OCI-LY1 (cell line): ENCODE measurements at regions not wholly inside any gene's neighbourhood (a gene's known extent, or its start where the extent isn't known, plus 50 kb on each side); places are given as distances from the start of the nearest gene placed in this dataset.

Experiments used
- H2AFZ ChIP-seq: fragments of 200-600 bp; sonication (generic), shearing (Covaris generic); 2 replicates; pipeline ENCODE4 v1.6.0; 2014; ENCODE audit warnings: antibody characterized with exemption, mild to moderate bottlenecking, low read length
- H3F3A ChIP-seq: fragments of 200-600 bp; sonication (generic), shearing (Covaris generic); 2 replicates; pipeline ENCODE4 v1.6.0; 2014; ENCODE audit warnings: mild to moderate bottlenecking, antibody characterized with exemption, low read length, moderate library complexity; ENCODE audit not compliant: insufficient read depth
- H3K27ac ChIP-seq: fragments of 200-600 bp; sonication (generic); 2 replicates; pipeline ENCODE4 v1.5.1; 2014; ENCODE audit warnings: low read length, mixed run types, mild to moderate bottlenecking, low read depth; ENCODE audit not compliant: poor library complexity, severe bottlenecking
- H3K27me3 ChIP-seq: fragments of 200-600 bp; sonication (generic); 2 replicates; pipeline ENCODE4 v1.6.0; 2014; ENCODE audit warnings: antibody characterized with exemption, mild to moderate bottlenecking, low read length, moderate library complexity; ENCODE audit not compliant: insufficient read depth
- H3K36me3 ChIP-seq: fragments of 200-600 bp; sonication (generic); 2 replicates; pipeline ENCODE4 v1.6.1; 2014; ENCODE audit warnings: mild to moderate bottlenecking, antibody characterized with exemption, low read length, moderate library complexity, mixed read lengths; ENCODE audit not compliant: insufficient read depth
- H3K4me1 ChIP-seq: fragments of 200-600 bp; sonication (generic); 2 replicates; pipeline ENCODE4 v1.5.1; 2014; ENCODE audit warnings: mild to moderate bottlenecking, low read length, moderate library complexity; ENCODE audit not compliant: insufficient read depth, severe bottlenecking
- H3K4me2 ChIP-seq: fragments of 200-600 bp; sonication (generic), shearing (Covaris generic); 2 replicates; pipeline ENCODE4 v1.6.1; 2014; ENCODE audit warnings: low read length
- H3K4me3 ChIP-seq: fragments of 200-600 bp; sonication (generic); 2 replicates; pipeline ENCODE4 v1.5.1; 2014; ENCODE audit warnings: low read length, low read depth, mild to moderate bottlenecking, mixed read lengths; ENCODE audit not compliant: poor library complexity, severe bottlenecking
- H3K79me2 ChIP-seq: fragments of 200-600 bp; shearing (Covaris generic); 2 replicates; pipeline ENCODE4 v1.6.1; 2016; ENCODE audit warnings: mixed run types, low read length, mixed read lengths; ENCODE audit not compliant: insufficient read depth
- H3K9ac ChIP-seq: fragments of 200-600 bp; sonication (generic), shearing (Covaris generic); 2 replicates; pipeline ENCODE4 v1.6.1; 2014; ENCODE audit warnings: mild to moderate bottlenecking, low read length, mixed read lengths
- H3K9me2 ChIP-seq: fragments of 200-600 bp; sonication (generic), shearing (Covaris generic); 2 replicates; pipeline ENCODE4 v1.6.1; 2014; ENCODE audit warnings: low read depth, mild to moderate bottlenecking, low read length, mixed read lengths
- H3K9me3 ChIP-seq: fragments of 200-600 bp; shearing (Covaris generic); 2 replicates; pipeline ENCODE4 v1.6.1; 2014; ENCODE audit warnings: low read length, mixed read lengths
- H4K20me1 ChIP-seq: fragments of 200-600 bp; sonication (generic), shearing (Covaris generic); 2 replicates; pipeline ENCODE4 v1.6.0; 2016; ENCODE audit warnings: mild to moderate bottlenecking, low read length; ENCODE audit not compliant: insufficient read depth
- EZH2 ChIP-seq: fragments of 200-600 bp; sonication (generic), shearing (Covaris generic); IDR thresholded peaks from 2 replicates; pipeline ENCODE4 v1.8.0; 2017; ENCODE audit warnings: borderline replicate concordance, mixed run types, mild to moderate bottlenecking, antibody characterized with exemption, low read length, moderate library complexity, mixed read lengths
- TF ChIP-seq, protein P1 (sequence below): fragments of 200-600 bp; sonication (generic), shearing (Covaris generic); IDR thresholded peaks from 2 replicates; pipeline ENCODE4 v1.5.1; 2017; ENCODE audit warnings: mild to moderate bottlenecking, antibody characterized with exemption, low read length, moderate library complexity, mixed read lengths

DNA sequence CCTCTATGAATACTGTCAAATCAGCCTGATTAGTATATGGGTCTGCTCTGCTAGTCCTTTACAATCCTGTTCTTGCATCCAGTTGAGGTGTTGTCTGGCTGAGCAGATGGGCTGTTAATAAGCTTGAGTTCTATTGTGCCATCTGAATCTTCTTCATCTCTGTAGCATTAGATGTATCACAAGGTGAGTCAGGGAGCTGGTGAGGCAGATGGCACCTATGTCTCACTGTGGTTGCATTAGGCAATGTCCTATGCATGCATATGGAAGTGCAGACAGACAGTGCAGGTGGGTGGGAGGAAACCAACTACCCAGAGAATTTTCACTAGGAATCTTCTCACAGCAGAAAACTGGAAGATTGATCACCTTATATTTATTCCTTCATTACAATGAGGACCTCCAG lies 165.7 kb upstream of the STXBP6 start:
- no peaks in the 10 kb centered on the region for H3K9me3 ChIP-seq
- no peaks in the 10 kb centered on the region for H3K79me2 ChIP-seq
- TF ChIP-seq EZH2 = no peak
- TF ChIP-seq, protein P1, sequence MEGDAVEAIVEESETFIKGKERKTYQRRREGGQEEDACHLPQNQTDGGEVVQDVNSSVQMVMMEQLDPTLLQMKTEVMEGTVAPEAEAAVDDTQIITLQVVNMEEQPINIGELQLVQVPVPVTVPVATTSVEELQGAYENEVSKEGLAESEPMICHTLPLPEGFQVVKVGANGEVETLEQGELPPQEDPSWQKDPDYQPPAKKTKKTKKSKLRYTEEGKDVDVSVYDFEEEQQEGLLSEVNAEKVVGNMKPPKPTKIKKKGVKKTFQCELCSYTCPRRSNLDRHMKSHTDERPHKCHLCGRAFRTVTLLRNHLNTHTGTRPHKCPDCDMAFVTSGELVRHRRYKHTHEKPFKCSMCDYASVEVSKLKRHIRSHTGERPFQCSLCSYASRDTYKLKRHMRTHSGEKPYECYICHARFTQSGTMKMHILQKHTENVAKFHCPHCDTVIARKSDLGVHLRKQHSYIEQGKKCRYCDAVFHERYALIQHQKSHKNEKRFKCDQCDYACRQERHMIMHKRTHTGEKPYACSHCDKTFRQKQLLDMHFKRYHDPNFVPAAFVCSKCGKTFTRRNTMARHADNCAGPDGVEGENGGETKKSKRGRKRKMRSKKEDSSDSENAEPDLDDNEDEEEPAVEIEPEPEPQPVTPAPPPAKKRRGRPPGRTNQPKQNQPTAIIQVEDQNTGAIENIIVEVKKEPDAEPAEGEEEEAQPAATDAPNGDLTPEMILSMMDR = no peak

GRCh38 chr14:25197885-25198284 lies 147.9 kb upstream of the STXBP6 start:
- no peaks in the 10 kb centered on the region for H3F3A ChIP-seq
- TF ChIP-seq, protein P1 = no peak
- no peak for TF ChIP-seq EZH2
- H3K4me3 ChIP-seq = no peak overlapping the region
- no peak overlapping the region for H3K27ac ChIP-seq
- H3K27me3 ChIP-seq = no peaks in the 10 kb centered on the region
- no peaks in the 10 kb centered on the region for H3K4me1 ChIP-seq
- no peaks in the 10 kb centered on the region for H3K9me2 ChIP-seq
- no peaks in the 10 kb centered on the region for H4K20me1 ChIP-seq
- H3K9me3 ChIP-seq = no peaks in the 10 kb centered on the region
- no peak overlapping the region for H3K4me2 ChIP-seq
- no peaks in the 10 kb centered on the region for H3K79me2 ChIP-seq
- no peaks in the 10 kb centered on the region for H3K36me3 ChIP-seq
- no peak overlapping the region for H2AFZ ChIP-seq
- no peak overlapping the region for H3K9ac ChIP-seq

More for the DNA sequence above, 165.7 kb upstream of the STXBP6 start:
- Histone ChIP-seq H3K9ac (no peak overlapping the region), H3K4me2 (no peak overlapping the region), H3K4me1 (no peaks in the 10 kb centered on the region), H4K20me1 (no peaks in the 10 kb centered on the region), H3K27me3 (no peaks in the 10 kb centered on the region), H3K9me2 (no peaks in the 10 kb centered on the region), H3K4me3 (no peak overlapping the region), H3K36me3 (no peaks in the 10 kb centered on the region), H3F3A (no peaks in the 10 kb centered on the region), H3K27ac (no peak overlapping the region), H2AFZ (no peak overlapping the region)

GRCh38 chr14:25180221-25180620 lies 130.3 kb upstream of the STXBP6 start:
- no peaks in the 10 kb centered on the region for H3K9me2 ChIP-seq
- H2AFZ ChIP-seq = no peak overlapping the region
- no peak overlapping the region for H3K4me3 ChIP-seq
- no peaks in the 10 kb centered on the region for H3F3A ChIP-seq
- TF ChIP-seq, protein P1 = no peak
- TF ChIP-seq EZH2 = no peak
- H3K27me3 ChIP-seq = no peaks in the 10 kb centered on the region
- H3K9ac ChIP-seq = no peak overlapping the region
- H3K27ac ChIP-seq = no peak overlapping the region
- no peaks in the 10 kb centered on the region for H3K79me2 ChIP-seq
- no peaks in the 10 kb centered on the region for H4K20me1 ChIP-seq
- no peaks in the 10 kb centered on the region for H3K9me3 ChIP-seq
- no peak overlapping the region for H3K4me2 ChIP-seq
- H3K36me3 ChIP-seq = no peaks in the 10 kb centered on the region
- no peaks in the 10 kb centered on the region for H3K4me1 ChIP-seq
